H9 (cell line): ENCODE measurements at regions not wholly inside any gene's neighbourhood (a gene's known extent, or its start where the extent isn't known, plus 50 kb on each side); places are given as distances from the start of the nearest gene placed in this dataset.

Experiments used
- DNase-seq: peaks from one replicate; pipeline ENCODE4 v3.0.0-alpha.2; 2017
- H2AFZ ChIP-seq: one replicate; pipeline ENCODE4 v1.6.1; 2013; ENCODE audit warnings: mild to moderate bottlenecking, low read length, control low read depth, moderate library complexity
- H2AK5ac ChIP-seq: 2 replicates; pipeline ENCODE4 v1.6.1; 2013; ENCODE audit warnings: low read length, control low read depth, mixed read lengths; ENCODE audit not compliant: insufficient read length
- H2BK120ac ChIP-seq: one replicate; pipeline ENCODE4 v1.6.1; 2013; ENCODE audit warnings: low read depth, mild to moderate bottlenecking, low read length, control low read depth, inconsistent platforms; ENCODE audit not compliant: poor library complexity, severe bottlenecking
- H2BK12ac ChIP-seq: 2 replicates; pipeline ENCODE4 v1.6.1; 2013; ENCODE audit warnings: low read length, control low read depth, mixed read lengths, low read depth; ENCODE audit not compliant: insufficient read length
- H2BK15ac ChIP-seq: 2 replicates; pipeline ENCODE4 v1.6.1; 2013; ENCODE audit warnings: low read depth, low read length, control low read depth
- H2BK20ac ChIP-seq: one replicate; pipeline ENCODE4 v1.6.1; 2013; ENCODE audit warnings: low read depth, mild to moderate bottlenecking, low read length, control low read depth, inconsistent platforms; ENCODE audit not compliant: poor library complexity, severe bottlenecking
- H2BK5ac ChIP-seq: 2 replicates; pipeline ENCODE4 v1.6.1; 2013; ENCODE audit warnings: low read length, control low read depth, mixed read lengths; ENCODE audit not compliant: insufficient read length
- H3K14ac ChIP-seq: 2 replicates; pipeline ENCODE4 v1.6.1; 2013; ENCODE audit warnings: low read length, control low read depth; ENCODE audit not compliant: insufficient read depth
- H3K18ac ChIP-seq: 2 replicates; pipeline ENCODE4 v1.6.1; 2013; ENCODE audit warnings: low read depth, mild to moderate bottlenecking, mixed read lengths, low read length, control low read depth; ENCODE audit not compliant: insufficient read length
- H3K23ac ChIP-seq: 2 replicates; pipeline ENCODE4 v1.6.1; 2013; ENCODE audit warnings: low read length, control low read depth, mixed read lengths, low read depth; ENCODE audit not compliant: insufficient read length
- H3K23me2 ChIP-seq: 2 replicates; pipeline ENCODE4 v1.6.1; 2013; ENCODE audit warnings: low read depth, mild to moderate bottlenecking, mixed read lengths, low read length, control low read depth; ENCODE audit not compliant: insufficient read length, poor library complexity, severe bottlenecking
- H3K27ac ChIP-seq: 2 replicates; pipeline ENCODE4 v1.5.1; 2013; ENCODE audit warnings: low read length, control low read depth, mixed read lengths, low read depth; ENCODE audit not compliant: insufficient read length
- H3K27me3 ChIP-seq: 2 replicates; pipeline ENCODE4 v1.6.1; 2013; ENCODE audit warnings: low read length, control low read depth, inconsistent platforms; ENCODE audit not compliant: insufficient read depth
- H3K4ac ChIP-seq: 2 replicates; pipeline ENCODE4 v1.6.1; 2013; ENCODE audit warnings: low read depth, mild to moderate bottlenecking, control low read depth, inconsistent platforms, low read length, moderate library complexity
- H3K4me1 ChIP-seq: 2 replicates; pipeline ENCODE4 v1.6.1; 2013; ENCODE audit warnings: low read length, control low read depth, inconsistent platforms; ENCODE audit not compliant: insufficient read depth
- H3K4me2 ChIP-seq: 2 replicates; pipeline ENCODE4 v1.6.1; 2013; ENCODE audit warnings: low read length, control low read depth, mixed read lengths; ENCODE audit not compliant: insufficient read length, insufficient read depth
- H3K56ac ChIP-seq: 2 replicates; pipeline ENCODE4 v1.6.1; 2013; ENCODE audit warnings: low read depth, mild to moderate bottlenecking, mixed read lengths, low read length, control low read depth; ENCODE audit not compliant: insufficient read length
- H3K79me1 ChIP-seq: 2 replicates; pipeline ENCODE4 v1.6.1; 2013; ENCODE audit warnings: low read depth, mild to moderate bottlenecking, moderate library complexity, low read length, control low read depth, inconsistent platforms; ENCODE audit not compliant: insufficient read depth, poor library complexity, severe bottlenecking
- H3K79me2 ChIP-seq: 2 replicates; pipeline ENCODE4 v1.6.1; 2013; ENCODE audit warnings: low read length, control low read depth, inconsistent platforms; ENCODE audit not compliant: insufficient read depth
- H3K9ac ChIP-seq: 2 replicates; pipeline ENCODE4 v1.6.1; 2013; ENCODE audit warnings: low read length, control low read depth, mixed read lengths; ENCODE audit not compliant: insufficient read length; ENCODE audit errors: extremely low read depth
- H3K9me3 ChIP-seq: one replicate; pipeline ENCODE4 v1.6.1; 2013; ENCODE audit warnings: low read depth, low read length, inconsistent platforms; ENCODE audit not compliant: control insufficient read depth
- H3T11ph ChIP-seq: one replicate; pipeline ENCODE4 v1.6.1; 2013; ENCODE audit warnings: mild to moderate bottlenecking, low read length, control low read depth, inconsistent platforms
- H4K20me1 ChIP-seq: one replicate; pipeline ENCODE4 v1.6.1; 2013; ENCODE audit not compliant: control insufficient read depth, insufficient read length, insufficient read depth
- H4K5ac ChIP-seq: 2 replicates; pipeline ENCODE4 v1.6.1; 2013; ENCODE audit warnings: low read depth, mild to moderate bottlenecking, mixed read lengths, low read length, control low read depth; ENCODE audit not compliant: insufficient read length
- H4K8ac ChIP-seq: replicated peaks from 2 replicates; pipeline ENCODE4 v1.6.1; 2013; ENCODE audit warnings: low read length, control low read depth, mixed read lengths, low read depth; ENCODE audit not compliant: insufficient read length
- H4K91ac ChIP-seq: 2 replicates; pipeline ENCODE4 v1.6.1; 2013; ENCODE audit warnings: low read depth, mild to moderate bottlenecking, moderate library complexity, mixed read lengths, low read length, control low read depth; ENCODE audit not compliant: insufficient read length
- H3K27ac Mint-ChIP-seq, 3 experiments: 2 replicates in 2 of 3; 3 replicates in 1 of 3; pipeline ENCODE4 v1.8.0; 2020 to 2021; ENCODE audit warnings: mixed read lengths in 3 of 3, mild to moderate bottlenecking in 1 of 3, moderate library complexity in 1 of 3
- H3K27me3 Mint-ChIP-seq: 2 replicates; pipeline ENCODE4 v1.8.0; 2021; ENCODE audit warnings: low read depth, mild to moderate bottlenecking, moderate library complexity, mixed read lengths
- H3K36me3 Mint-ChIP-seq, 3 experiments: 2 replicates in 2 of 3; 3 replicates in 1 of 3; pipeline ENCODE4 v1.8.0; 2020 to 2021; ENCODE audit warnings: low read depth in 3 of 3, mixed read lengths in 3 of 3; ENCODE audit not compliant: insufficient read depth in 1 of 3
- H3K4me1 Mint-ChIP-seq, 2 experiments: 2 replicates each; pipeline ENCODE4 v1.8.0; 2020; ENCODE audit warnings: mixed read lengths in 2 of 2
- H3K4me3 Mint-ChIP-seq, 2 experiments: 2 replicates in 1 of 2; 3 replicates in 1 of 2; pipeline ENCODE4 v1.8.0; 2020 to 2021; ENCODE audit warnings: mild to moderate bottlenecking in 2 of 2, mixed read lengths in 2 of 2, moderate library complexity in 1 of 2
- H3K9me3 Mint-ChIP-seq, 2 experiments: 2 replicates in 1 of 2; 3 replicates in 1 of 2; pipeline ENCODE4 v1.8.0; 2020; ENCODE audit warnings: mild to moderate bottlenecking in 2 of 2, mixed read lengths in 2 of 2, moderate library complexity in 1 of 2
- WGBS: extraction: QIAGEN DNeasy Blood & Tissue Kit; methylation state at CpG from one replicate; pipeline ENCODE4 v1.1.7; 2013; ENCODE audit warnings: missing lambda C conversion rate, low lambda C conversion rate, mixed read lengths; ENCODE audit not compliant: insufficient read length; ENCODE audit errors: extremely low coverage; 5-methylcytosine and 5-hydroxymethylcytosine counted together
- TF ChIP-seq, protein P1 (sequence below): fragments of 200-600 bp; sonication (generic); conservative IDR thresholded peaks from 3 replicates; pipeline ENCODE4 v1.8.0; 2021; ENCODE audit warnings: antibody characterized with exemption, mild to moderate bottlenecking

- no peaks in the 10 kb centered on the region for H3K79me2 ChIP-seq
- H2BK15ac ChIP-seq = no peak overlapping the region
- no peak overlapping the region for H4K91ac ChIP-seq
- no peak overlapping the region for H3K56ac ChIP-seq
- Mint-ChIP-seq H3K27ac (no peak overlapping the region), H3K36me3 (no peaks in the 10 kb centered on the region), H3K9me3 (no peaks in the 10 kb centered on the region; a peak in 1 of 5 replicates), H3K4me1 (no peaks in the 10 kb centered on the region), H3K27me3 (no peaks in the 10 kb centered on the region), H3K4me3 (no peak overlapping the region)
- H2BK20ac ChIP-seq = no peak overlapping the region
- H3K4me2 ChIP-seq = no peak overlapping the region
- no peak overlapping the region for H4K5ac ChIP-seq
- no peaks in the 10 kb centered on the region for H3K23me2 ChIP-seq
- no peak overlapping the region for H3T11ph ChIP-seq
- WGBS = no CpG with 5 or more reads among the region's 6 CpGs
- H3K27me3 ChIP-seq = no peaks in the 10 kb centered on the region
- H2BK120ac ChIP-seq = no peak overlapping the region
- H3K9me3 ChIP-seq = no peaks in the 10 kb centered on the region
- no peaks in the 10 kb centered on the region; the same call in 1 of the 2 replicates for H3K4me1 ChIP-seq
- H3K18ac ChIP-seq = no peak overlapping the region
- no peak overlapping the region for H2BK12ac ChIP-seq
- no peak overlapping the region for H2BK5ac ChIP-seq
- no peak overlapping the region for H3K23ac ChIP-seq
- no peak overlapping the region for H2AK5ac ChIP-seq
- H2AFZ ChIP-seq = no peak overlapping the region
- no peak overlapping the region for H3K14ac ChIP-seq
- TF ChIP-seq, protein P1, sequence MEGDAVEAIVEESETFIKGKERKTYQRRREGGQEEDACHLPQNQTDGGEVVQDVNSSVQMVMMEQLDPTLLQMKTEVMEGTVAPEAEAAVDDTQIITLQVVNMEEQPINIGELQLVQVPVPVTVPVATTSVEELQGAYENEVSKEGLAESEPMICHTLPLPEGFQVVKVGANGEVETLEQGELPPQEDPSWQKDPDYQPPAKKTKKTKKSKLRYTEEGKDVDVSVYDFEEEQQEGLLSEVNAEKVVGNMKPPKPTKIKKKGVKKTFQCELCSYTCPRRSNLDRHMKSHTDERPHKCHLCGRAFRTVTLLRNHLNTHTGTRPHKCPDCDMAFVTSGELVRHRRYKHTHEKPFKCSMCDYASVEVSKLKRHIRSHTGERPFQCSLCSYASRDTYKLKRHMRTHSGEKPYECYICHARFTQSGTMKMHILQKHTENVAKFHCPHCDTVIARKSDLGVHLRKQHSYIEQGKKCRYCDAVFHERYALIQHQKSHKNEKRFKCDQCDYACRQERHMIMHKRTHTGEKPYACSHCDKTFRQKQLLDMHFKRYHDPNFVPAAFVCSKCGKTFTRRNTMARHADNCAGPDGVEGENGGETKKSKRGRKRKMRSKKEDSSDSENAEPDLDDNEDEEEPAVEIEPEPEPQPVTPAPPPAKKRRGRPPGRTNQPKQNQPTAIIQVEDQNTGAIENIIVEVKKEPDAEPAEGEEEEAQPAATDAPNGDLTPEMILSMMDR = no peak
- no peak for DNase-seq
- H3K4ac ChIP-seq = no peak overlapping the region
- no peak overlapping the region for H4K8ac ChIP-seq
- no peaks in the 10 kb centered on the region for H4K20me1 ChIP-seq
- no peaks in the 10 kb centered on the region for H3K79me1 ChIP-seq
- no peak overlapping the region for H3K9ac ChIP-seq
- no peak overlapping the region for H3K27ac ChIP-seq
Observed at GRCh38 chr12:103181366-103182152, 224.1 kb downstream of the ASCL1 start.
